IMR-90 (cell line): ENCODE measurements at regions not wholly inside any gene's neighbourhood (a gene's known extent, or its start where the extent isn't known, plus 50 kb on each side); places are given as distances from the start of the nearest gene placed in this dataset.

Source experiments
- ATAC-seq: fragments of 200-7000 bp; cut with Tn5 transposase; 2 replicates; pipeline ENCODE4 v1.9.1; 2020; ENCODE audit warnings: low read depth, mild to moderate bottlenecking, moderate library complexity
- BruUV-seq: library from RNA; stranded (reverse); fragments of 400-500 nt; replicated peaks from 2 replicates; lab custom pipeline; 2021; lab: Mats Ljungman, UMichigan
- CTCF ChIA-PET: fragments of 300-600 bp; formaldehyde crosslinking; extraction: SDS; loops from one replicate; lab custom pipeline; 2021; ENCODE audit warnings: antibody characterized with exemption; lab: Yijun Ruan, JAX
- POLR2A ChIA-PET: fragments of 300-600 bp; sonication (Branson Sonifier 250); formaldehyde crosslinking; loops from one replicate; lab custom pipeline; 2022; ENCODE audit warnings: antibody characterized with exemption; ENCODE audit not compliant: unreplicated experiment; lab: Charles Lee
- DNase-seq: peaks from one replicate; pipeline ENCODE4 v3.0.0; 2013
- H2AFZ ChIP-seq: replicated peaks from 2 replicates; pipeline ENCODE3; 2013; ENCODE audit warnings: low read length, mild to moderate bottlenecking; ENCODE audit not compliant: poor library complexity
- H2AK5ac ChIP-seq: 2 replicates; pipeline ENCODE4 v1.6.1; 2013; ENCODE audit warnings: low read depth, low read length, inconsistent platforms
- H2AK9ac ChIP-seq: replicated peaks from 2 replicates; pipeline ENCODE3; 2013; ENCODE audit warnings: mild to moderate bottlenecking, low read depth, low read length, moderate library complexity; ENCODE audit not compliant: poor library complexity
- H2BK120ac ChIP-seq: 2 replicates; pipeline ENCODE4 v1.6.1; 2013; ENCODE audit warnings: low read depth, low read length, inconsistent platforms
- H2BK15ac ChIP-seq: 3 replicates; pipeline ENCODE4 v1.6.1; 2013; ENCODE audit warnings: low read depth, low read length, inconsistent platforms
- H2BK20ac ChIP-seq: 2 replicates; pipeline ENCODE4 v1.6.1; 2013; ENCODE audit warnings: low read depth, mild to moderate bottlenecking, inconsistent platforms, low read length, moderate library complexity
- H2BK5ac ChIP-seq: 2 replicates; pipeline ENCODE4 v1.6.1; 2013; ENCODE audit warnings: mild to moderate bottlenecking, low read depth, low read length, inconsistent platforms; ENCODE audit not compliant: poor library complexity, severe bottlenecking
- H3K14ac ChIP-seq: replicated peaks from 2 replicates; pipeline ENCODE4 v1.6.1; 2013; ENCODE audit warnings: low read depth, low read length, inconsistent platforms
- H3K18ac ChIP-seq: 2 replicates; pipeline ENCODE4 v1.6.1; 2013; ENCODE audit warnings: low read depth, low read length, control low read depth
- H3K23ac ChIP-seq: 2 replicates; pipeline ENCODE4 v1.6.1; 2013; ENCODE audit warnings: low read depth, low read length, inconsistent platforms
- H3K27ac ChIP-seq: 2 replicates; pipeline ENCODE4 v1.5.1; 2013; ENCODE audit warnings: mild to moderate bottlenecking, control low read depth, low read length; ENCODE audit not compliant: insufficient read depth
- H3K27me3 ChIP-seq: 2 replicates; pipeline ENCODE4 v1.6.1; 2013; ENCODE audit warnings: low read length; ENCODE audit not compliant: control insufficient read depth, insufficient read depth
- H3K36me3 ChIP-seq: 2 replicates; pipeline ENCODE4 v1.6.1; 2013; ENCODE audit warnings: low read length, mixed read lengths; ENCODE audit not compliant: control insufficient read depth, insufficient read depth
- H3K4ac ChIP-seq: 2 replicates; pipeline ENCODE4 v1.6.1; 2013; ENCODE audit warnings: low read depth, low read length, inconsistent platforms
- H3K4me1 ChIP-seq: 2 replicates; pipeline ENCODE4 v1.6.1; 2013; ENCODE audit warnings: low read length, mixed read lengths; ENCODE audit not compliant: control insufficient read depth, insufficient read depth
- H3K4me2 ChIP-seq: 2 replicates; pipeline ENCODE4 v1.6.1; 2013; ENCODE audit warnings: low read depth, mild to moderate bottlenecking, control low read depth, low read length, moderate library complexity
- H3K4me3 ChIP-seq: 2 replicates; pipeline ENCODE4 v1.5.1; 2013; ENCODE audit warnings: low read depth, mild to moderate bottlenecking, control low read depth, low read length, moderate library complexity; ENCODE audit not compliant: insufficient read depth
- H3K56ac ChIP-seq: 2 replicates; pipeline ENCODE4 v1.6.1; 2013; ENCODE audit warnings: low read length, inconsistent platforms; ENCODE audit not compliant: insufficient read depth; ENCODE audit errors: extremely low read depth
- H3K79me1 ChIP-seq, 2 experiments: 2 replicates each; pipeline ENCODE4 v1.6.1; 2013; ENCODE audit warnings: low read length in 2 of 2, inconsistent platforms in 1 of 2, low read depth in 1 of 2
- H3K9ac ChIP-seq: 2 replicates; pipeline ENCODE4 v1.6.1; 2013; ENCODE audit warnings: low read depth, low read length, control low read depth
- H3K9me1 ChIP-seq: 2 replicates; pipeline ENCODE4 v1.6.1; 2013; ENCODE audit warnings: low read length, inconsistent platforms; ENCODE audit not compliant: insufficient read depth
- H3K9me3 ChIP-seq: 2 replicates; pipeline ENCODE4 v1.6.1; 2013; ENCODE audit warnings: low read length; ENCODE audit not compliant: control insufficient read depth, insufficient read depth
- H4K20me1 ChIP-seq: 2 replicates; pipeline ENCODE4 v1.6.1; 2013; ENCODE audit warnings: low read length, inconsistent platforms; ENCODE audit not compliant: insufficient read depth
- H4K5ac ChIP-seq: 2 replicates; pipeline ENCODE4 v1.6.1; 2013; ENCODE audit warnings: mild to moderate bottlenecking, low read depth, low read length, control low read depth
- H4K8ac ChIP-seq, 2 experiments: 2 replicates each; pipeline ENCODE4 v1.6.1; 2013; ENCODE audit warnings: low read depth in 2 of 2, low read length in 2 of 2, control low read depth in 1 of 2, inconsistent platforms in 1 of 2
- H4K91ac ChIP-seq: 2 replicates; pipeline ENCODE4 v1.6.1; 2013; ENCODE audit warnings: low read depth, low read length, inconsistent platforms; ENCODE audit not compliant: insufficient read depth
- RCOR1 ChIP-seq: IDR thresholded peaks from 2 replicates; pipeline ENCODE4 v1.6.1; 2012; ENCODE audit warnings: mild to moderate bottlenecking, low read length, improper control_type of control experiment; ENCODE audit not compliant: insufficient replicate concordance
- WGBS, 2 experiments: methylation state at CpG; one replicate each; pipeline versions ENCODE4 v1.1.5 to v1.1.7; 2013; ENCODE audit warnings: missing lambda C conversion rate in 2 of 2; ENCODE audit not compliant: insufficient read length in 1 of 2; ENCODE audit errors: extremely low coverage in 2 of 2; 5-methylcytosine and 5-hydroxymethylcytosine counted together
- dilution Hi-C: fragments of 300-500 bp; cut with HindIII; formaldehyde crosslinking; loops from one replicate; pipeline ENCODE4 v1.14.3; 2018; ENCODE audit warnings: low sequenced_read_pairs; ENCODE audit not compliant: unreplicated experiment
- in situ Hi-C: fragments of 300-500 bp; cut with MboI; formaldehyde crosslinking; loops from 3 replicates; pipeline ENCODE4 v1.14.3; 2019; ENCODE audit warnings: low sequenced_read_pairs, inconsistent platforms, mixed read lengths
- intact Hi-C: fragments of 100-400 bp; cut with micrococcal nuclease; formaldehyde crosslinking; loops from 2 replicates; pipeline ENCODE4 v1.10.0; 2022

- H3K9me3 ChIP-seq: peaks cover 5% of the 10 kb centered on the region; the same call in 1 of the 2 replicates
- H3K27ac ChIP-seq: no peak overlapping the region
- in situ Hi-C loops: no loop called here
- no peak overlapping the region for H4K8ac ChIP-seq
- CTCF ChIA-PET: no interaction called here
- no peak overlapping the region for H3K4me2 ChIP-seq
- no peak overlapping the region for H2BK15ac ChIP-seq
- H3K4me1 ChIP-seq: no peaks in the 10 kb centered on the region
- DNase-seq: no peak
- BruUV-seq: no TSS peak
- no peak overlapping the region for H2BK20ac ChIP-seq
- H4K20me1 ChIP-seq: no peaks in the 10 kb centered on the region
- H3K14ac ChIP-seq: no peak overlapping the region
- H3K18ac ChIP-seq: no peak overlapping the region
- no peaks in the 10 kb centered on the region for H3K36me3 ChIP-seq
- no peak overlapping the region for H3K9ac ChIP-seq
- no peak for TF ChIP-seq RCOR1
- H2AK9ac ChIP-seq: no peak overlapping the region
- no peak overlapping the region for H4K5ac ChIP-seq
- H2BK120ac ChIP-seq: no peak overlapping the region
- no peak overlapping the region for H2BK5ac ChIP-seq
- POLR2A ChIA-PET: no interaction called here
- no peak for ATAC-seq
- intact Hi-C loops: no loop called here
- no peaks in the 10 kb centered on the region for H3K27me3 ChIP-seq
- H3K79me1 ChIP-seq: no peaks in the 10 kb centered on the region
- H3K9me1 ChIP-seq: no peaks in the 10 kb centered on the region
- dilution Hi-C loops: no loop called here
- H3K56ac ChIP-seq: no peak overlapping the region
- WGBS, 2 experiments: 17% methylated on average over 1 of the region's 3 CpGs; no CpG with 5 or more reads in 1 of the 2 experiments
- H3K4ac ChIP-seq: no peak overlapping the region
- H2AK5ac ChIP-seq: no peak overlapping the region
- H4K91ac ChIP-seq: no peak overlapping the region
- no peak overlapping the region for H3K23ac ChIP-seq
- H3K4me3 ChIP-seq: no peak overlapping the region
- H2AFZ ChIP-seq: no peak overlapping the region
These were observed 556.2 kb upstream of the CHRM3 start for GRCh38 chr1:238830036-238830611.
